GM23338 (cell line): ENCODE measurements at regions not wholly inside any gene's neighbourhood (a gene's known extent, or its start where the extent isn't known, plus 50 kb on each side); places are given as distances from the start of the nearest gene placed in this dataset.

Experiments used
- ATAC-seq: fragments of 200-7000 bp; cut with Tn5 transposase; 3 replicates; pipeline ENCODE4 v1.9.1; 2020
- DNase-seq: peaks from one replicate; pipeline ENCODE4 v3.0.0-alpha.2; 2015; ENCODE audit warnings: low spot score
- H2AFZ ChIP-seq: fragments of 200-600 bp; sonication (generic); 2 replicates; pipeline ENCODE4 v1.8.0; 2016; ENCODE audit warnings: antibody characterized with exemption, mild to moderate bottlenecking, moderate library complexity
- H3F3A ChIP-seq: fragments of 200-600 bp; sonication (generic); replicated peaks from 2 replicates; pipeline ENCODE4 v1.8.0; 2017; ENCODE audit warnings: antibody characterized with exemption, mixed run types, low read depth
- H3K27ac ChIP-seq: fragments of 200-600 bp; sonication (generic); 2 replicates; pipeline ENCODE4 v1.6.1; 2016; ENCODE audit warnings: low read depth
- H3K27me3 ChIP-seq: fragments of 200-600 bp; sonication (generic); 2 replicates; pipeline ENCODE4 v1.8.0; 2016; ENCODE audit warnings: mild to moderate bottlenecking, mixed run types, moderate library complexity; ENCODE audit not compliant: insufficient read depth
- H3K36me3 ChIP-seq: fragments of 200-600 bp; sonication (generic); 2 replicates; pipeline ENCODE4 v1.8.0; 2016; ENCODE audit warnings: mild to moderate bottlenecking; ENCODE audit not compliant: insufficient read depth
- H3K4me1 ChIP-seq: fragments of 200-600 bp; sonication (generic); 2 replicates; pipeline ENCODE4 v1.8.0; 2016; ENCODE audit warnings: mild to moderate bottlenecking, moderate library complexity; ENCODE audit not compliant: insufficient read depth
- H3K4me2 ChIP-seq: fragments of 200-600 bp; sonication (generic); 2 replicates; pipeline ENCODE4 v1.7.1; 2017; ENCODE audit warnings: mixed run types
- H3K4me3 ChIP-seq: fragments of 200-600 bp; sonication (generic); 2 replicates; pipeline ENCODE4 v1.6.1; 2016; ENCODE audit warnings: mixed run types
- H3K79me2 ChIP-seq: fragments of 200-600 bp; sonication (generic); replicated peaks from 2 replicates; pipeline ENCODE4 v1.8.0; 2017; ENCODE audit warnings: mild to moderate bottlenecking; ENCODE audit not compliant: insufficient read depth
- H3K9me2 ChIP-seq: fragments of 200-600 bp; sonication (generic); 2 replicates; pipeline ENCODE4 v1.8.0; 2017; ENCODE audit not compliant: insufficient read depth
- H4K20me1 ChIP-seq: fragments of 200-600 bp; sonication (generic); replicated peaks from 2 replicates; pipeline ENCODE4 v1.8.0; 2017; ENCODE audit warnings: mild to moderate bottlenecking; ENCODE audit not compliant: insufficient read depth
- H3K27ac Mint-ChIP-seq: 2 replicates; pipeline ENCODE4 v1.8.0; 2020; ENCODE audit warnings: inconsistent platforms, mild to moderate bottlenecking, moderate library complexity, mixed read lengths
- H3K27me3 Mint-ChIP-seq: 3 replicates; pipeline ENCODE4 v1.8.0; 2022; ENCODE audit warnings: low read depth, mild to moderate bottlenecking, moderate library complexity, mixed read lengths, inconsistent platforms; ENCODE audit not compliant: insufficient read depth, poor library complexity
- H3K36me3 Mint-ChIP-seq: 3 replicates; pipeline ENCODE4 v1.8.0; 2021; ENCODE audit warnings: low read depth, mild to moderate bottlenecking, inconsistent platforms, moderate library complexity, mixed read lengths
- H3K4me1 Mint-ChIP-seq: 3 replicates; pipeline ENCODE4 v1.8.0; 2020; ENCODE audit warnings: mild to moderate bottlenecking, inconsistent platforms, mixed read lengths
- H3K4me3 Mint-ChIP-seq: 3 replicates; pipeline ENCODE4 v1.8.0; 2021; ENCODE audit warnings: moderate library complexity, mild to moderate bottlenecking, inconsistent platforms, mixed read lengths
- H3K9me3 Mint-ChIP-seq: 3 replicates; pipeline ENCODE4 v1.8.0; 2020; ENCODE audit warnings: moderate library complexity, mild to moderate bottlenecking, inconsistent platforms, mixed read lengths
- CREB1 ChIP-seq: fragments of 250-450 bp; sonication (Bioruptor Pico); IDR thresholded peaks from 2 replicates; pipeline ENCODE4 v1.5.0; 2020; ENCODE audit warnings: low read depth, mild to moderate bottlenecking, moderate library complexity
- EZH2 ChIP-seq: fragments of 200-600 bp; sonication (generic); IDR thresholded peaks from one replicate; pipeline ENCODE4 v1.8.0; 2017; ENCODE audit warnings: antibody characterized with exemption, mild to moderate bottlenecking, low read depth; ENCODE audit not compliant: unreplicated experiment
- JUNB ChIP-seq: IDR thresholded peaks from one replicate; pipeline ENCODE4 v1.6.1; 2016; ENCODE audit warnings: antibody characterized with exemption; ENCODE audit not compliant: unreplicated experiment
- NANOG ChIP-seq: IDR thresholded peaks from 2 replicates; pipeline ENCODE4 v1.6.1; 2016; ENCODE audit warnings: antibody characterized with exemption, borderline replicate concordance
- POLR2AphosphoS5 ChIP-seq: IDR thresholded peaks from 2 replicates; pipeline ENCODE4 v1.6.1; 2016; ENCODE audit warnings: antibody characterized with exemption, low read depth
- STAT1 ChIP-seq: IDR thresholded peaks from one replicate; pipeline ENCODE4 v1.6.1; 2016; ENCODE audit warnings: antibody characterized with exemption; ENCODE audit not compliant: unreplicated experiment
- ZNF114 ChIP-seq: fragments of 250-450 bp; sonication (Bioruptor Pico); IDR thresholded peaks from 2 replicates; pipeline ENCODE4 v1.5.0; 2020; ENCODE audit warnings: mild to moderate bottlenecking, moderate library complexity
- ZNF331 ChIP-seq: fragments of 250-450 bp; sonication (Bioruptor Pico); IDR thresholded peaks from 2 replicates; pipeline ENCODE4 v1.5.0; 2020; ENCODE audit warnings: low read depth, mild to moderate bottlenecking, moderate library complexity
- TF ChIP-seq, protein P1 (sequence below), 2 experiments: fragments of 200-600 bp in 1 of 2; sonication (generic) in 1 of 2; conservative IDR thresholded peaks; 2 replicates each; pipeline versions ENCODE4 v1.5.1 to v1.6.1; 2016 to 2017; ENCODE audit warnings: antibody characterized with exemption in 2 of 2, low read depth in 2 of 2, mild to moderate bottlenecking in 2 of 2, moderate library complexity in 1 of 2
- TF ChIP-seq, protein P2 (sequence below): IDR thresholded peaks from 2 replicates; pipeline ENCODE4 v1.6.1; 2016; ENCODE audit warnings: antibody characterized with exemption
- TF ChIP-seq, protein P3 (sequence below): fragments of 250-450 bp; sonication (Bioruptor Pico); IDR thresholded peaks from 2 replicates; pipeline ENCODE4 v1.5.0; 2020; ENCODE audit warnings: mild to moderate bottlenecking, moderate library complexity

DNA sequence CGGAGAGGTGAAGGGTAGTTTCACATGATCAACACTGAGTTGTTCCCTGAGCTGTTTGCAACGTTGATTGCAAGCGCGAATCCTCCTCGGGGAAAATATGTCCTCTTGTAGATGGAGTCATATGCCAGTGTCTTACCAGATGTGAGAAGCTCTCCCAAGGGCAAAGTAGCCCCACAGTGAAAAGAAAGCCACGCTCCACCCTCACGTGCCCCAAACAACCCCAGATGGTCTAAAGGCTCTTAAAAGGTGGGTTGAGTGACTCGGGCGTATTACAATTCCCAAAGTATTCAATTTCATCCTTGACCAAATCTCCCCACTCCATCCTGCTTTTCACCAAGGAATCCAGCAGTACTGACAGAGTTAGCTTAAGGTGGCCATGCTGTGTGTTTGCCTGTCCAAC, 332.1 kb upstream of the SOX11 start:
- H3K79me2 ChIP-seq, result no peaks in the 10 kb centered on the region
- H3K9me2 ChIP-seq, result no peaks in the 10 kb centered on the region
- H2AFZ ChIP-seq, result no peak overlapping the region
- no peak overlapping the region for H3K27ac ChIP-seq
- no peaks in the 10 kb centered on the region for H3K27me3 Mint-ChIP-seq
- no peaks in the 10 kb centered on the region for H3K36me3 ChIP-seq
- no peaks in the 10 kb centered on the region; the same call in 2 of the 3 replicates for H3K36me3 Mint-ChIP-seq
- H3K4me1 ChIP-seq, result no peaks in the 10 kb centered on the region
- H3K27ac Mint-ChIP-seq, result no peak overlapping the region
- H3K4me3 ChIP-seq, result no peak overlapping the region
- no peaks in the 10 kb centered on the region for H3K4me1 Mint-ChIP-seq
- H3F3A ChIP-seq, result no peaks in the 10 kb centered on the region
- DNase-seq (no peak), ATAC-seq (no peak)
- no peak overlapping the region for H3K4me3 Mint-ChIP-seq
- TF ChIP-seq ZNF114 (CRISPR knock-in tag) (no peak), EZH2 (no peak), STAT1 (no peak), POLR2AphosphoS5 (no peak), ZNF331 (no peak)
- TF ChIP-seq, protein P1, sequence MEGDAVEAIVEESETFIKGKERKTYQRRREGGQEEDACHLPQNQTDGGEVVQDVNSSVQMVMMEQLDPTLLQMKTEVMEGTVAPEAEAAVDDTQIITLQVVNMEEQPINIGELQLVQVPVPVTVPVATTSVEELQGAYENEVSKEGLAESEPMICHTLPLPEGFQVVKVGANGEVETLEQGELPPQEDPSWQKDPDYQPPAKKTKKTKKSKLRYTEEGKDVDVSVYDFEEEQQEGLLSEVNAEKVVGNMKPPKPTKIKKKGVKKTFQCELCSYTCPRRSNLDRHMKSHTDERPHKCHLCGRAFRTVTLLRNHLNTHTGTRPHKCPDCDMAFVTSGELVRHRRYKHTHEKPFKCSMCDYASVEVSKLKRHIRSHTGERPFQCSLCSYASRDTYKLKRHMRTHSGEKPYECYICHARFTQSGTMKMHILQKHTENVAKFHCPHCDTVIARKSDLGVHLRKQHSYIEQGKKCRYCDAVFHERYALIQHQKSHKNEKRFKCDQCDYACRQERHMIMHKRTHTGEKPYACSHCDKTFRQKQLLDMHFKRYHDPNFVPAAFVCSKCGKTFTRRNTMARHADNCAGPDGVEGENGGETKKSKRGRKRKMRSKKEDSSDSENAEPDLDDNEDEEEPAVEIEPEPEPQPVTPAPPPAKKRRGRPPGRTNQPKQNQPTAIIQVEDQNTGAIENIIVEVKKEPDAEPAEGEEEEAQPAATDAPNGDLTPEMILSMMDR (conservative IDR thresholded peaks at IDR 0.05; ENCODE audit: low read depth in 2 of 2), result no peak
- TF ChIP-seq, protein P2, sequence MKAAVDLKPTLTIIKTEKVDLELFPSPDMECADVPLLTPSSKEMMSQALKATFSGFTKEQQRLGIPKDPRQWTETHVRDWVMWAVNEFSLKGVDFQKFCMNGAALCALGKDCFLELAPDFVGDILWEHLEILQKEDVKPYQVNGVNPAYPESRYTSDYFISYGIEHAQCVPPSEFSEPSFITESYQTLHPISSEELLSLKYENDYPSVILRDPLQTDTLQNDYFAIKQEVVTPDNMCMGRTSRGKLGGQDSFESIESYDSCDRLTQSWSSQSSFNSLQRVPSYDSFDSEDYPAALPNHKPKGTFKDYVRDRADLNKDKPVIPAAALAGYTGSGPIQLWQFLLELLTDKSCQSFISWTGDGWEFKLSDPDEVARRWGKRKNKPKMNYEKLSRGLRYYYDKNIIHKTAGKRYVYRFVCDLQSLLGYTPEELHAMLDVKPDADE, result no peak
- no peaks in the 10 kb centered on the region for H4K20me1 ChIP-seq
- no peaks in the 10 kb centered on the region for H3K27me3 ChIP-seq
- peaks cover 69% of the 10 kb centered on the region for H3K9me3 Mint-ChIP-seq
- H3K4me2 ChIP-seq, result no peak overlapping the region

DNA sequence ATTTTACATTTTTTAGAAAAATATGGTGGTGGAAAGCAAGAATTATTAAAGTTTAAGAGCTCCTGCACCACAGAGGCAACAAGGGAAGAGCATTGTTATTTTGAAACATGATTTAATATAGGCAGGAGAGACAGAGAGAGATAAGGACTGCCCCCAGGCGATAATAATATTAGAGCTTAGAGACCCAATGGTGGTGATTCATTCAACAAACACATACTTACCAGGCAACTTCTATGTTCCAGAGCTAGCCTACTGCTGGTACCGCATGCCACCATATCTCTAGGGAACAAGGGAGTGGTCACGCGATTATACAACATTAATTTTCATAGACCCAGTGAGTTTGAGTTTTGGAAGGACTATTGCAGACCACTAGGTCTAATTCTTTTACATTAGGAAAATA, 327.8 kb upstream of the SOX11 start:
- Histone ChIP-seq H3K79me2 (no peaks in the 10 kb centered on the region), H3K27me3 (no peaks in the 10 kb centered on the region), H3K4me1 (0 out of 2 replicates have a peak, but pooled peaks cover 3% of the 10 kb centered on the region), H3K4me3 (no peak overlapping the region), H4K20me1 (no peaks in the 10 kb centered on the region), H3F3A (no peaks in the 10 kb centered on the region), H3K27ac (no peak overlapping the region), H3K36me3 (no peaks in the 10 kb centered on the region; the same call in 1 of the 2 replicates), H3K4me2 (no peak overlapping the region), H3K9me2 (no peaks in the 10 kb centered on the region), H2AFZ (no peak overlapping the region)
- Mint-ChIP-seq H3K27ac (no peak overlapping the region), H3K9me3 (peaks cover 71% of the 10 kb centered on the region), H3K36me3 (no peaks in the 10 kb centered on the region; the same call in 2 of the 3 replicates), H3K27me3 (peaks cover 5% of the 10 kb centered on the region), H3K4me3 (no peak overlapping the region), H3K4me1 (peaks cover 5% of the 10 kb centered on the region; the same call in 2 of the 3 replicates)
- ATAC-seq (no peak), DNase-seq (no peak)
- TF ChIP-seq JUNB (no peak), ZNF114 (CRISPR knock-in tag) (no peak), ZNF331 (no peak), CREB1 (CRISPR knock-in tag) (no peak), EZH2 (no peak), NANOG (no peak)
- TF ChIP-seq, protein P3, sequence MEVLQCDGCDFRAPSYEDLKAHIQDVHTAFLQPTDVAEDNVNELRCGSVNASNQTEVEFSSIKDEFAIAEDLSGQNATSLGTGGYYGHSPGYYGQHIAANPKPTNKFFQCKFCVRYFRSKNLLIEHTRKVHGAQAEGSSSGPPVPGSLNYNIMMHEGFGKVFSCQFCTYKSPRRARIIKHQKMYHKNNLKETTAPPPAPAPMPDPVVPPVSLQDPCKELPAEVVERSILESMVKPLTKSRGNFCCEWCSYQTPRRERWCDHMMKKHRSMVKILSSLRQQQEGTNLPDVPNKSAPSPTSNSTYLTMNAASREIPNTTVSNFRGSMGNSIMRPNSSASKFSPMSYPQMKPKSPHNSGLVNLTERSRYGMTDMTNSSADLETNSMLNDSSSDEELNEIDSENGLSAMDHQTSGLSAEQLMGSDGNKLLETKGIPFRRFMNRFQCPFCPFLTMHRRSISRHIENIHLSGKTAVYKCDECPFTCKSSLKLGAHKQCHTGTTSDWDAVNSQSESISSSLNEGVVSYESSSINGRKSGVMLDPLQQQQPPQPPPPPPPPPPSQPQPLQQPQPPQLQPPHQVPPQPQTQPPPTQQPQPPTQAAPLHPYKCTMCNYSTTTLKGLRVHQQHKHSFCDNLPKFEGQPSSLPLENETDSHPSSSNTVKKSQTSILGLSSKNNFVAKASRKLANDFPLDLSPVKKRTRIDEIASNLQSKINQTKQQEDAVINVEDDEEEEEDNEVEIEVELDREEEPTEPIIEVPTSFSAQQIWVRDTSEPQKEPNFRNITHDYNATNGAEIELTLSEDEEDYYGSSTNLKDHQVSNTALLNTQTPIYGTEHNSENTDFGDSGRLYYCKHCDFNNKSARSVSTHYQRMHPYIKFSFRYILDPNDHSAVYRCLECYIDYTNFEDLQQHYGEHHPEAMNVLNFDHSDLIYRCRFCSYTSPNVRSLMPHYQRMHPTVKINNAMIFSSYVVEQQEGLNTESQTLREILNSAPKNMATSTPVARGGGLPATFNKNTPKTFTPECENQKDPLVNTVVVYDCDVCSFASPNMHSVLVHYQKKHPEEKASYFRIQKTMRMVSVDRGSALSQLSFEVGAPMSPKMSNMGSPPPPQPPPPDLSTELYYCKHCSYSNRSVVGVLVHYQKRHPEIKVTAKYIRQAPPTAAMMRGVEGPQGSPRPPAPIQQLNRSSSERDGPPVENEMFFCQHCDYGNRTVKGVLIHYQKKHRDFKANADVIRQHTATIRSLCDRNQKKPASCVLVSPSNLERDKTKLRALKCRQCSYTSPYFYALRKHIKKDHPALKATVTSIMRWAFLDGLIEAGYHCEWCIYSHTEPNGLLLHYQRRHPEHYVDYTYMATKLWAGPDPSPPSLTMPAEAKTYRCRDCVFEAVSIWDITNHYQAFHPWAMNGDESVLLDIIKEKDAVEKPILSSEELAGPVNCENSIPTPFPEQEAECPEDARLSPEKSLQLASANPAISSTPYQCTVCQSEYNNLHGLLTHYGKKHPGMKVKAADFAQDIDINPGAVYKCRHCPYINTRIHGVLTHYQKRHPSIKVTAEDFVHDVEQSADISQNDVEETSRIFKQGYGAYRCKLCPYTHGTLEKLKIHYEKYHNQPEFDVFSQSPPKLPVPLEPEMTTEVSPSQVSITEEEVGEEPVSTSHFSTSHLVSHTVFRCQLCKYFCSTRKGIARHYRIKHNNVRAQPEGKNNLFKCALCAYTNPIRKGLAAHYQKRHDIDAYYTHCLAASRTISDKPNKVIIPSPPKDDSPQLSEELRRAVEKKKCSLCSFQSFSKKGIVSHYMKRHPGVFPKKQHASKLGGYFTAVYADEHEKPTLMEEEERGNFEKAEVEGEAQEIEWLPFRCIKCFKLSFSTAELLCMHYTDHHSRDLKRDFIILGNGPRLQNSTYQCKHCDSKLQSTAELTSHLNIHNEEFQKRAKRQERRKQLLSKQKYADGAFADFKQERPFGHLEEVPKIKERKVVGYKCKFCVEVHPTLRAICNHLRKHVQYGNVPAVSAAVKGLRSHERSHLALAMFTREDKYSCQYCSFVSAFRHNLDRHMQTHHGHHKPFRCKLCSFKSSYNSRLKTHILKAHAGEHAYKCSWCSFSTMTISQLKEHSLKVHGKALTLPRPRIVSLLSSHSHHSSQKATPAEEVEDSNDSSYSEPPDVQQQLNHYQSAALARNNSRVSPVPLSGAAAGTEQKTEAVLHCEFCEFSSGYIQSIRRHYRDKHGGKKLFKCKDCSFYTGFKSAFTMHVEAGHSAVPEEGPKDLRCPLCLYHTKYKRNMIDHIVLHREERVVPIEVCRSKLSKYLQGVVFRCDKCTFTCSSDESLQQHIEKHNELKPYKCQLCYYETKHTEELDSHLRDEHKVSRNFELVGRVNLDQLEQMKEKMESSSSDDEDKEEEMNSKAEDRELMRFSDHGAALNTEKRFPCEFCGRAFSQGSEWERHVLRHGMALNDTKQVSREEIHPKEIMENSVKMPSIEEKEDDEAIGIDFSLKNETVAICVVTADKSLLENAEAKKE (CRISPR knock-in tag), result no peak
- TF ChIP-seq, protein P1 (conservative IDR thresholded peaks at IDR 0.05; ENCODE audit: low read depth in 2 of 2), result no peak
